ENCODE measurements at regions not wholly inside any gene's neighbourhood (a gene's known extent, or its start where the extent isn't known, plus 50 kb on each side); places are given as distances from the start of the nearest gene placed in this dataset.

- Mint-ChIP-seq H3K27ac (no peak overlapping the region), H3K4me3 (no peak overlapping the region), H3K36me3 (peaks cover 2% of the 10 kb centered on the region; the same call in 1 of the 2 replicates), H3K9me3 (no peaks in the 10 kb centered on the region), H3K27me3 (ENCODE audit: low read depth) (no peaks in the 10 kb centered on the region), H3K4me1 (peaks cover 12% of the 10 kb centered on the region)
- TF ChIP-seq RELA (CRISPR knock-in tag; IDR thresholded peaks at IDR 0.05; ENCODE audit: borderline replicate concordance) (no peak), ZNF121 (CRISPR knock-in tag; IDR thresholded peaks at IDR 0.05) (no peak), FOXP1 (CRISPR knock-in tag; IDR thresholded peaks at IDR 0.05; ENCODE audit: borderline replicate concordance) (no peak), ZNF416 (CRISPR knock-in tag; IDR thresholded peaks at IDR 0.05) (no peak), PRRX2 (CRISPR knock-in tag; IDR thresholded peaks at IDR 0.05) (no peak), ZNF396 (CRISPR knock-in tag; IDR thresholded peaks at IDR 0.05; ENCODE audit: borderline replicate concordance) (no peak), MYBL2 (CRISPR knock-in tag; IDR thresholded peaks at IDR 0.05) (no peak), ZNF532 (CRISPR knock-in tag; IDR thresholded peaks at IDR 0.05; ENCODE audit: borderline replicate concordance) (no peak), ZNF219 (CRISPR knock-in tag; IDR thresholded peaks at IDR 0.05; ENCODE audit: borderline replicate concordance) (no peak)
- TF ChIP-seq, protein P1, sequence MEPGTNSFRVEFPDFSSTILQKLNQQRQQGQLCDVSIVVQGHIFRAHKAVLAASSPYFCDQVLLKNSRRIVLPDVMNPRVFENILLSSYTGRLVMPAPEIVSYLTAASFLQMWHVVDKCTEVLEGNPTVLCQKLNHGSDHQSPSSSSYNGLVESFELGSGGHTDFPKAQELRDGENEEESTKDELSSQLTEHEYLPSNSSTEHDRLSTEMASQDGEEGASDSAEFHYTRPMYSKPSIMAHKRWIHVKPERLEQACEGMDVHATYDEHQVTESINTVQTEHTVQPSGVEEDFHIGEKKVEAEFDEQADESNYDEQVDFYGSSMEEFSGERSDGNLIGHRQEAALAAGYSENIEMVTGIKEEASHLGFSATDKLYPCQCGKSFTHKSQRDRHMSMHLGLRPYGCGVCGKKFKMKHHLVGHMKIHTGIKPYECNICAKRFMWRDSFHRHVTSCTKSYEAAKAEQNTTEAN (CRISPR knock-in tag; IDR thresholded peaks at IDR 0.05): no peak
- TF ChIP-seq, protein P2, sequence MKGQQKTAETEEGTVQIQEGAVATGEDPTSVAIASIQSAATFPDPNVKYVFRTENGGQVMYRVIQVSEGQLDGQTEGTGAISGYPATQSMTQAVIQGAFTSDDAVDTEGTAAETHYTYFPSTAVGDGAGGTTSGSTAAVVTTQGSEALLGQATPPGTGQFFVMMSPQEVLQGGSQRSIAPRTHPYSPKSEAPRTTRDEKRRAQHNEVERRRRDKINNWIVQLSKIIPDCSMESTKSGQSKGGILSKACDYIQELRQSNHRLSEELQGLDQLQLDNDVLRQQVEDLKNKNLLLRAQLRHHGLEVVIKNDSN (CRISPR knock-in tag; IDR thresholded peaks at IDR 0.05): no peak
- ChIA-PET CTCF (no interaction called here), POLR2A (no interaction called here)
- no peak for DNase-seq (ENCODE audit: low spot score)
- ATAC-seq: no peak
Observed at GRCh38 chr6:144739873-144740272, 454.7 kb downstream of the UTRN start.

DNA sequence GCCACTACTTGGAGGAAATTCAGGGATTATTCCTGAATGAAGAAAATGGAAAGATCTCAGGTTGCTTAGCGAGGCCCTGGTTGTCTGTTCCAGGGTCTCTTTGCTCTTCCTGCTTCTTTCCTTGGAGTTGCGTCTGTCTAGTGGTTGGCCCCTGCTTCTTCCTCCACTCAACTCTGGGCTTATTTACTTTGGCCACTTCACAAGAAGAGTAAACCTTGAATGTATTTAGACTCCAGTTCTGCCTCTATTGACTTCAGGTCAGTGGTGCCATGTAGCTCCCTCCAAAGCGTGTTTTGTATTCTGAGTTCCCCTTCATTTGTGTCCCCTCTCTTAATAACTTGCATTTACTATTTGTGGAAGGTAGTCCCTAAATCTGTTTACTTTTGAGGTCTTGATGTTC lies 456.5 kb downstream of the UTRN start:
- Mint-ChIP-seq H3K4me3 (no peak overlapping the region), H3K27ac (peak overlapping the region; percentile 65; the same call in 1 of the 2 replicates), H3K36me3 (no peaks in the 10 kb centered on the region), H3K4me1 (peaks cover 20% of the 10 kb centered on the region), H3K9me3 (no peaks in the 10 kb centered on the region), H3K27me3 (ENCODE audit: low read depth) (no peaks in the 10 kb centered on the region)
- ChIA-PET POLR2A (no interaction called here), CTCF (no interaction called here)
- ATAC-seq (no peak), DNase-seq (ENCODE audit: low spot score) (no peak)
- TF ChIP-seq PRRX2 (CRISPR knock-in tag; IDR thresholded peaks at IDR 0.05): no peak
- TF ChIP-seq ZNF512 (CRISPR knock-in tag; IDR thresholded peaks at IDR 0.05; ENCODE audit: borderline replicate concordance): no peak
- TF ChIP-seq ETV6 (CRISPR knock-in tag; IDR thresholded peaks at IDR 0.05): no peak
- no peak for TF ChIP-seq ZNF423 (CRISPR knock-in tag; IDR thresholded peaks at IDR 0.05)
- TF ChIP-seq GABPB1 (CRISPR knock-in tag; IDR thresholded peaks at IDR 0.05): no peak
- TF ChIP-seq NFYB (CRISPR knock-in tag; conservative IDR thresholded peaks at IDR 0.05; ENCODE audit: low read depth): no peak
- no peak for TF ChIP-seq ZBTB21 (CRISPR knock-in tag; IDR thresholded peaks at IDR 0.05; ENCODE audit: borderline replicate concordance)
- TF ChIP-seq ZNF219 (CRISPR knock-in tag; IDR thresholded peaks at IDR 0.05; ENCODE audit: borderline replicate concordance): no peak
- TF ChIP-seq ZNF232 (CRISPR knock-in tag; IDR thresholded peaks at IDR 0.05): no peak
- TF ChIP-seq ZNF138 (CRISPR knock-in tag; conservative IDR thresholded peaks at IDR 0.05): no peak
- TF ChIP-seq ELF4 (CRISPR knock-in tag; IDR thresholded peaks at IDR 0.05; ENCODE audit: low read depth): no peak
- TF ChIP-seq GRHL2 (CRISPR knock-in tag; IDR thresholded peaks at IDR 0.05; ENCODE audit: insufficient replicate concordance, severe bottlenecking): no peak
- no peak for TF ChIP-seq ZNF317 (CRISPR knock-in tag; IDR thresholded peaks at IDR 0.05; ENCODE audit: borderline replicate concordance, low read depth)
- TF ChIP-seq NR3C1 (CRISPR knock-in tag; conservative IDR thresholded peaks at IDR 0.05; ENCODE audit: low read depth): no peak

Data from WTC11 (cell line).